Neuronal stem cell (in vitro differentiated cells): ENCODE measurements at regions not wholly inside any gene's neighbourhood (a gene's known extent, or its start where the extent isn't known, plus 50 kb on each side); places are given as distances from the start of the nearest gene placed in this dataset.

Source experiments
- DNase-seq: peaks from one replicate; pipeline ENCODE4 v3.0.0-alpha.2; 2013; ENCODE audit warnings: low spot score
- H2AFZ ChIP-seq: one replicate; pipeline ENCODE4 v1.6.1; 2013; ENCODE audit warnings: mild to moderate bottlenecking, low read length, inconsistent platforms
- H2AK5ac ChIP-seq: 2 replicates; pipeline ENCODE4 v1.6.1; 2013; ENCODE audit warnings: low read depth, mild to moderate bottlenecking, inconsistent platforms, low read length, moderate library complexity, mixed read lengths
- H2BK120ac ChIP-seq: 2 replicates; pipeline ENCODE4 v1.6.1; 2013; ENCODE audit warnings: low read depth, mild to moderate bottlenecking, inconsistent platforms, low read length, moderate library complexity, mixed read lengths
- H2BK12ac ChIP-seq: one replicate; pipeline ENCODE4 v1.6.1; 2013; ENCODE audit warnings: low read length, inconsistent platforms
- H2BK15ac ChIP-seq: 2 replicates; pipeline ENCODE4 v1.6.1; 2013; ENCODE audit warnings: mild to moderate bottlenecking, low read length, inconsistent platforms, mixed read lengths
- H2BK5ac ChIP-seq: one replicate; pipeline ENCODE4 v1.6.1; 2013; ENCODE audit warnings: inconsistent platforms, mild to moderate bottlenecking, low read length, moderate library complexity
- H3K14ac ChIP-seq: one replicate; pipeline ENCODE4 v1.6.1; 2013; ENCODE audit warnings: low read length, inconsistent platforms
- H3K18ac ChIP-seq: 2 replicates; pipeline ENCODE4 v1.6.1; 2013; ENCODE audit warnings: low read length, inconsistent platforms
- H3K23ac ChIP-seq: 2 replicates; pipeline ENCODE4 v1.6.1; 2013; ENCODE audit warnings: low read depth, mild to moderate bottlenecking, mixed read lengths, low read length, inconsistent platforms; ENCODE audit not compliant: poor library complexity
- H3K27ac ChIP-seq: replicated peaks from 3 replicates; pipeline ENCODE4 v1.5.1; 2013; ENCODE audit warnings: low read length, inconsistent platforms
- H3K27me3 ChIP-seq, 3 experiments: 2 replicates each; pipeline ENCODE4 v1.6.1; 2013; ENCODE audit warnings: low read length in 3 of 3, mild to moderate bottlenecking in 2 of 3, inconsistent platforms in 1 of 3, low read depth in 1 of 3, mixed read lengths in 1 of 3, moderate library complexity in 1 of 3; ENCODE audit not compliant: control insufficient read depth in 3 of 3, insufficient read depth in 3 of 3
- H3K36me3 ChIP-seq, 2 donors: replicated peaks in 1 of 2; 2 replicates each; pipeline ENCODE4 v1.6.1; 2013; ENCODE audit warnings: low read length in 2 of 2; ENCODE audit not compliant: control insufficient read depth in 2 of 2, insufficient read depth in 2 of 2
- H3K4ac ChIP-seq: 2 replicates; pipeline ENCODE4 v1.6.1; 2013; ENCODE audit warnings: inconsistent platforms, mild to moderate bottlenecking, low read length, moderate library complexity
- H3K4me1 ChIP-seq, 2 donors: 1 replicate in 1 of 2; 2 replicates in 1 of 2; pipeline ENCODE4 v1.6.1; 2013; ENCODE audit warnings: low read length in 2 of 2, low read depth in 1 of 2; ENCODE audit not compliant: control insufficient read depth in 2 of 2, insufficient read depth in 1 of 2
- H3K4me2 ChIP-seq: one replicate; pipeline ENCODE4 v1.6.1; 2013; ENCODE audit warnings: mild to moderate bottlenecking, low read length, inconsistent platforms; ENCODE audit not compliant: insufficient read depth, poor library complexity, severe bottlenecking
- H3K4me3 ChIP-seq, 2 donors: 2 replicates each; pipeline ENCODE4 v1.5.1; 2013; ENCODE audit warnings: low read length in 2 of 2, mild to moderate bottlenecking in 2 of 2, inconsistent platforms in 1 of 2, moderate library complexity in 1 of 2
- H3K79me1 ChIP-seq: one replicate; pipeline ENCODE4 v1.6.1; 2013; ENCODE audit warnings: low read depth, mild to moderate bottlenecking, inconsistent platforms, low read length, moderate library complexity
- H3K9ac ChIP-seq: one replicate; pipeline ENCODE4 v1.6.1; 2013; ENCODE audit warnings: mild to moderate bottlenecking, low read depth, low read length, inconsistent platforms; ENCODE audit not compliant: poor library complexity
- H3K9me3 ChIP-seq, 2 donors: replicated peaks in 1 of 2; 2 replicates each; pipeline versions ENCODE3 to v1.6.1; 2013; ENCODE audit warnings: low read length in 2 of 2, mild to moderate bottlenecking in 2 of 2, inconsistent platforms in 1 of 2, low read depth in 1 of 2, mixed read lengths in 1 of 2, moderate library complexity in 1 of 2; ENCODE audit not compliant: control insufficient read depth in 2 of 2, insufficient read depth in 1 of 2
- H4K8ac ChIP-seq: one replicate; pipeline ENCODE4 v1.6.1; 2013; ENCODE audit warnings: low read depth, mild to moderate bottlenecking, inconsistent platforms, low read length, moderate library complexity
- H4K91ac ChIP-seq: one replicate; pipeline ENCODE4 v1.6.1; 2013; ENCODE audit warnings: low read length, low read depth, mild to moderate bottlenecking, inconsistent platforms; ENCODE audit not compliant: poor library complexity
- WGBS, 2 donors: extraction: QIAGEN DNeasy Blood & Tissue Kit; methylation state at CpG; one replicate each; pipeline ENCODE4 v1.1.7; 2013; ENCODE audit warnings: missing lambda C conversion rate in 2 of 2, mixed read lengths in 1 of 2; ENCODE audit not compliant: insufficient read length in 2 of 2, insufficient replicate concordance in 1 of 2; ENCODE audit errors: extremely low coverage in 2 of 2; 5-methylcytosine and 5-hydroxymethylcytosine counted together

- WGBS, 2 donors = no CpG with 5 or more reads among the region's 3 CpGs
- no peak overlapping the region for H2BK5ac ChIP-seq
- H3K23ac ChIP-seq = no peak overlapping the region
- H2BK15ac ChIP-seq = no peak overlapping the region
- peaks cover 0 to 2% (median 0%) of the 10 kb centered on the region in 3 experiments for H3K27me3 ChIP-seq
- H3K4me3 ChIP-seq = no peak overlapping the region
- no peaks in the 10 kb centered on the region for H3K4me1 ChIP-seq
- H3K27ac ChIP-seq = no peak overlapping the region
- no peak for DNase-seq
- H3K79me1 ChIP-seq = no peaks in the 10 kb centered on the region
- H2AFZ ChIP-seq = no peak overlapping the region
- no peaks in the 10 kb centered on the region for H3K36me3 ChIP-seq
- no peak overlapping the region for H2BK12ac ChIP-seq
- no peak overlapping the region for H4K8ac ChIP-seq
- no peak overlapping the region for H3K18ac ChIP-seq
- H3K9me3 ChIP-seq = no peaks in the 10 kb centered on the region
- H3K4ac ChIP-seq = no peak overlapping the region
- no peak overlapping the region for H2BK120ac ChIP-seq
- H2AK5ac ChIP-seq = no peak overlapping the region
- H3K9ac ChIP-seq = no peak overlapping the region
- H3K4me2 ChIP-seq = no peak overlapping the region
- H3K14ac ChIP-seq = no peak overlapping the region
- H4K91ac ChIP-seq = no peak overlapping the region
Measured at GRCh38 chr15:37165395-37165794, 65.0 kb upstream of the MEIS2 start.

- Histone ChIP-seq H3K18ac (no peak overlapping the region), H2BK12ac (no peak overlapping the region), H3K9me3 (no peaks in the 10 kb centered on the region), H3K27ac (no peak overlapping the region), H2BK120ac (no peak overlapping the region), H3K9ac (no peak overlapping the region), H3K14ac (no peak overlapping the region), H3K4ac (no peak overlapping the region), H3K4me2 (no peak overlapping the region), H3K36me3 (no peaks in the 10 kb centered on the region), H2AFZ (no peak overlapping the region), H2AK5ac (no peak overlapping the region), H3K23ac (no peak overlapping the region), H3K4me1 (no peaks in the 10 kb centered on the region), H3K27me3 (peaks cover 0 to 2% (median 0%) of the 10 kb centered on the region in 3 experiments), H4K8ac (no peak overlapping the region), H3K79me1 (no peaks in the 10 kb centered on the region), H4K91ac (no peak overlapping the region), H3K4me3 (no peak overlapping the region), H2BK5ac (no peak overlapping the region), H2BK15ac (no peak overlapping the region)
- WGBS, 2 donors = no CpG with 5 or more reads among the region's 3 CpGs
- no peak for DNase-seq
Measured at GRCh38 chr15:37166402-37166801, 66.1 kb upstream of the MEIS2 start.

- Histone ChIP-seq H2BK15ac (no peak overlapping the region), H2BK12ac (no peak overlapping the region), H3K27ac (no peak overlapping the region), H3K4ac (no peak overlapping the region), H4K8ac (no peak overlapping the region), H2BK5ac (no peak overlapping the region), H2AK5ac (no peak overlapping the region), H3K9ac (no peak overlapping the region), H2AFZ (no peak overlapping the region), H3K4me1 (no peaks in the 10 kb centered on the region), H3K18ac (no peak overlapping the region), H4K91ac (no peak overlapping the region), H3K9me3 (peaks cover 0 to 6% of the 10 kb centered on the region in 2 donors), H3K4me3 (no peak overlapping the region), H3K23ac (no peak overlapping the region), H3K27me3 (no peaks in the 10 kb centered on the region), H3K14ac (no peak overlapping the region), H2BK120ac (no peak overlapping the region), H3K36me3 (no peaks in the 10 kb centered on the region), H3K4me2 (no peak overlapping the region), H3K79me1 (no peaks in the 10 kb centered on the region)
- no CpG with 5 or more reads among the region's 1 CpG for WGBS, 2 donors
- DNase-seq = no peak
Measured at GRCh38 chr15:37181339-37181738, 81.0 kb upstream of the MEIS2 start.

DNA sequence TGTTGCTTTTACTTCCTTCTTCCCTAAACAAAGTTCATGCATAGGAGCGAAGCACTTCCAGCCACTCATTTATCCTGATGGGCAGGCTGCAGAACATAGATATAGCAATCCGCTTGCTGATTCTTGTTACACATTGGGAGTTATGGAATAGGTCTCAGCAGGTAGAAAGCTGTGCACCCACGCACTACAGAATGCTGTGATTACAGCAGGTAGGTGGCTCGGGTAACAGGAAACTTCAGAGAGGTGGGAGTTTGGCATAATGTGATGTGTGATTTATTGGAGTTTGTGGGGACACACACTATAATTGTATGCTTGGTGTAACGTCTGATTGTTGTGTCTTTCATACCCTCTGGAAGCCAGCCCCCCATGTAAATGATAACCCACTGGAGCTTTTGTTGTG is 99.2 kb upstream of the MEIS2 start:
- Histone ChIP-seq H2AK5ac (no peak overlapping the region), H3K18ac (no peak overlapping the region), H3K27me3 (no peaks in the 10 kb centered on the region), H2BK120ac (no peak overlapping the region), H2BK15ac (no peak overlapping the region), H3K4me3 (no peak overlapping the region), H3K23ac (no peak overlapping the region), H4K91ac (no peak overlapping the region), H3K27ac (no peak overlapping the region), H2AFZ (no peak overlapping the region), H2BK5ac (no peak overlapping the region), H3K4me2 (no peak overlapping the region), H3K14ac (no peak overlapping the region), H4K8ac (no peak overlapping the region), H3K36me3 (no peaks in the 10 kb centered on the region), H3K9me3 (no peaks in the 10 kb centered on the region), H3K9ac (no peak overlapping the region), H3K79me1 (no peaks in the 10 kb centered on the region), H3K4ac (no peak overlapping the region), H3K4me1 (no peaks in the 10 kb centered on the region), H2BK12ac (no peak overlapping the region)
- no CpG with 5 or more reads among the region's 5 CpGs for WGBS, 2 donors
- no peak for DNase-seq
